Left lobe of liver (tissue), 2 donors: ENCODE measurements at regions not wholly inside any gene's neighbourhood (a gene's known extent, or its start where the extent isn't known, plus 50 kb on each side); places are given as distances from the start of the nearest gene placed in this dataset.
"Not testable (repeated sequence)": the region's sequence is repeated elsewhere in the genome, so short reads cannot be mapped to it uniquely, and the experiment has no call there.

Source experiments
- ATAC-seq: fragments of 200-7000 bp; cut with Tn5 transposase; one replicate; pipeline ENCODE4 v1.9.1; 2020; ENCODE audit warnings: mild to moderate bottlenecking, moderate library complexity
- DNase-seq: peaks from one replicate; pipeline ENCODE4 v3.0.0-alpha.2; 2020; ENCODE audit warnings: low spot score
- donor health status: DM: no; HTN: no; CAD: no; lungs with moderate emphysema.
- donor health status: DM: no; HTN: yes; CAD: no.

DNA sequence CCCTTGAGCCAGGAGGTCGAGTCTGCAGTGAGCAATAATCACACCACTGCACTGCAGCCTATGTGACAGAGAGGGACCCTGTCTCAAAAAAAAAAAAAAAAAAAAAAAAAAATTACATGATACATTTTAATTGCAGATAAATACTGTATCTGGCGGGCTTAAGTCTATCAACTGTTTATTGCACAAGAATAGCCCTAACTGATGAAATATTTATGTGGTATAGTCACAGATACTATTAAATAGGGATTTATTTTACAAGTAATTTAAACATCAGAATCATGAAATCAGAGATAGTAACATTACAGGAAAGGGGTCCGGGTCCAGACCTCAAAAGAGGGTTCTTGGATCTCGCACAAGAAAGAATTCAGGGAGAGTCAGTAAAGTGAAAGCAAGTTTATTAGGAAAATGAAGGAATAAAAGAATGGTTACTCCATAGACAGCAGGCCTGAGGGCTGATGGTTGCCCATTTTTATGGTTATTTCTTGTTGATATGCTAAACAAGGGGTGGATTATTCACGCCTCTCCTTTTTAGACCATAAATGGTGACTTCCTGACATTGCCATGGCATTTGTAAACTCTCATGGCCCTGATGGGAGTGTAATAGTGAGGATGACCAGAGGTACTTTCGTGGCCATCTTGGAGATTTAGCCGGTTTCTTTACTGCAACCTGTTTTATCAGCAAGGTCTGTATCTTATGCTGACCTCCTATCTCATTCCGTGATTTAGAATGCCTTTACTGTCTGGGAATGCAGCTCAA is 166.6 kb downstream of the PMAIP1 start:
- ATAC-seq, result no peak

DNA sequence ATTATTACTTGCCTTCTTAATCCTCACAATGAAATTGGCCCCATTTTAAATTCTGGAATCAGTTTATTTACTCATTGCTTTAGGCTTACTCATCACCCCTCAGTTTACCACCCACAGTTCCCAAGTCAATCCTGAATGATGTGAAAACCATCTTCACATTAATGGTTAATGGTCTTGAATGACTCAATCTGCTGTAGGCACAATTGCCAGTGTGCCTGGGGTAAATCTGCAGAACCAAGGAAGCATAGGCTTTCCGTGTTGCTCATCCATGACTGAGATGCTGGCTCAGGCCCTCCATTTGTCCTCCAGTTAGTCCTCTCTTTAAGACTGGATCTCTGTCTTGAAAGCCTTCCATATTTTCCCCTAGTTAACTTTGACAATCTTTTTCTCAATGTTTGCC is 164.5 kb downstream of the PMAIP1 start:
- ATAC-seq, result no peak
- DNase-seq, result no peak

More for the DNA sequence above, 166.6 kb downstream of the PMAIP1 start:
- no peak for DNase-seq

DNA sequence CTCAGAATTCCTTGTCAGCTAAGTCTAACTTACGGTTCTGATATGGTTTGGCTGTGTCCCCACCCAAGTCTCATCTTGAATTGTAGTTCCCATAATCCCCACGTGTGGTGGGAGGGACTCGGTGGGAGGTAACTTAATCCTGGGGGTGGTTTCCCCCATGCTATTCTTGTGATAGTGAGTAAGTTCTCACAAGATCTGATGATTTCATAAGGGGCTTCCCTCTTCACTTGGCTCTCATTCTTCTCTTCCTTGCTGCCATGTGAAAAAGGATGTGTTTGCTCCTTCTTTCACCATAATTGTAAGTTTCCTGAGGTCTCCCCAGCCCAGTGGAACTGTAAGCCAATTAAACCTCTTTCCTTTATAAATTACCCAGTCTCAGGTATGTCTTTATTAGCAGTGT is 163.0 kb downstream of the PMAIP1 start:
- DNase-seq, ATAC-seq: not testable (repeated sequence)

DNA sequence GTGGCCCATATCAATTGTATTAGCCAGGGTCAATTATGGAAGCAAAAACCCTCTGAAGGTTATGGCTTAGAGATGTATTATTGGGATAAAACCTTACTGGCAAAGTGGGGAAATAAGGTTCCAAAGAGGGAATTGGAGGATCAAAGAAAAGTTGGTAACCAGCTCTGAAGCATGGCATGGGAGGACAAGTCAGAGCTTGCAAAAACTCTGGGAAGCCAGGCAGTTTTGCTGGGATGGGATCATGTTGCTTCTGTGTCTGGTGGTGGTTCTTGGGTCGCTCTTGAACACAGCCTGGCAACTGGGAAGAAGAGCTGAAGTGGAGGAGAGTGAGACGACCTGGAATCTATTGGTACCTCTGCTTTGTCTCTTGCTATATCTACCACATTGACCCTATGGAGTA is 162.6 kb downstream of the PMAIP1 start:
- DNase-seq (no peak), ATAC-seq (no peak)

DNA sequence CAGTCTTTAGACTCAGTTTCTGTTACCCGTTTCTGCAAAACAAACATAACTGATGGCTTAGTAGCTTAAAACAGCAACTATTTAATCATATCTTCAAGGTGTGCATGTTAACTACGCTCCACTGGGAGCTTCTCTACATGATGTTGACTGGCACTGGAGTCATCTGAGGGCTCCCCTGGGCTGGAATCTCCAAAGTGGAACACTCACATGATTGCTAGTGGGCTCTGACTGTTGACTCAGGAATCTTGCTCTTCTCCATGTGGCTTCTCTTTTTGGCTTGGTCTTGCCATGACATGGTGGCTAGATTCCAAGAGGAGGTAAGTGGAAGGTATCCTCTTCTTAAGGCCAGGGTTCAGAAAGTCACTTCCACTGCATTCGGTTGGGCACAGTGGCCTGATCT is 160.8 kb downstream of the PMAIP1 start:
- no peak for ATAC-seq
- DNase-seq, result no peak

DNA sequence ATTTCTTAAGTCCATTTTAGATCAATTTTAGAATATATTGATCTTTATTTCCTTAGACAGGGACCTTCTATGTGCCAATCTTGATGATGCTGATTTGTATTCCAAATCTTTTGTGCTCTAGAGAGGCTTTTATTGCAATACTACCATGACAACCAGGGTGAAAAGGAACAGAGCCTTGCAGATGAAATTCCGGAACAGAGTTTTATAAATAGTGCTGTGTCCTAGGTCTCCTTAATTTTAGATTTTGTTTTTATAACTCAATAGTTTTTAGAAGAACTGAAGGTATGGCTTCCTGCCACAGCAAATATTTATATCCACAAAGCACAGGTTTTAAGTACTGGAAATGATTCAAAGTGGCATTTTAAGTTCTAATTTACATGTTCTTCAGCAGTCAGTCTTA is 160.2 kb downstream of the PMAIP1 start:
- DNase-seq (no peak), ATAC-seq (no peak)

DNA sequence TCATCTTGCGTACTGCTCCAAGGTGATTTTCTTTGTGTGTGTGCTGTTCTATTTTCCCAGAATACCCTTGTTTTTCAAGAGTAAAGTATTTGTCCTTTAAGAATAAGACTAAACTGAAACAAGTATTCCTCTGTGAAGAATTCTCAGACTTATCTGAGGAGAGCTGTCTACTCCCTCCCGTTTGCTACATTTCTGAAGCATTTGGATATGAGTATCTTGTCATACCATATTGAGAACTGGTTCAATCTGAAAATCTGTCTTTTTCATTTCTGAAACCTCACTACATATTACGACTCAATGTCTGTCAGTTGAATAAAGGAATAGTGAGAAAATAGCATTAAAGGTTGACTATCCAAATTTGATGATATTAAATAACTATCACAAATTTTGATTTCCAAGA is 159.4 kb downstream of the PMAIP1 start:
- DNase-seq, result no peak
- ATAC-seq, result no peak

DNA sequence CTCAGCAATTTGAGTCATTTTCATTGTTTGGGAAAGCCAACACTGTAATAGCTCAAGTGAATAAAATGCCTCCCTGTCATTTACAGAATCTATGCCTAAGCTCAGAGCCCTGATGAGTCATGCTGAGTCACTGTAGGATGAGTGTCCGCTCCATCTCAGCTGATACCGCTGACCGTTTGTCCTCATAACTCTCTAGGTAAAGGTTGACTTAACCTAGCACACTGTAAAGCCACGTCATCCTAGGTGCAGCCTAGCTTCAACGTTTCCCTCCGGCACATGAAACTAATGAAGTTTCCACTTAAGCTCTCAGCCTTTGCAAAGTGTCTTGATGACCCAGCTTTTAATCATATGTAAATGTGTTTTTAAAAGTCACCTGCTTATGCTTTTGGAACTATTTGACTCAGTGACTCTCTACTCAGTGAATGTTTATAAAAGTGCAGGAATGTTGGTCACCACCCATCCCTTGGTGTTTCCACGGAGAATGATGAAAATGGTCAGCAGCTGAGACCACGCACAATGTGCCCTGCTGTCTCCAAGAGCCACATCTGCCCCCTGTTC is 154.0 kb downstream of the PMAIP1 start:
- no peak for DNase-seq
- no peak for ATAC-seq

DNA sequence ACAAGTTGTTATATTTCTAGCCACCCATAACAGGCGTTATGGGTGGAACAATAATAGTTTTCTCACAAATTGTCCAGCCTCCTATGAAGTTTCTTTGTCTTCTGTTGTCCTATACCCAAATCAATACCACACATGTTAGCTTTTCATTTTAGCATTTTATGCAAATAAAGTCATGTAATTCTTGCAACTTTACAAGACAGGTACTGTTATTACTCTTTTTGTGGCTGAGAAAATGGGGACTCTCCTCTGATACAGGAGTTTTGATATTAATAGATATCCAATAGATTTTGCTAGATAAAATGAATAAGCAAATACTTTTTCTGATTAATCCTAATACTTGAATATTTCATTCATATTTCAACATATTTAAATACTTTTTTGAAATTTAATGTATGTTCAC is 151.0 kb downstream of the PMAIP1 start:
- ATAC-seq, result no peak
- DNase-seq, result no peak

DNA sequence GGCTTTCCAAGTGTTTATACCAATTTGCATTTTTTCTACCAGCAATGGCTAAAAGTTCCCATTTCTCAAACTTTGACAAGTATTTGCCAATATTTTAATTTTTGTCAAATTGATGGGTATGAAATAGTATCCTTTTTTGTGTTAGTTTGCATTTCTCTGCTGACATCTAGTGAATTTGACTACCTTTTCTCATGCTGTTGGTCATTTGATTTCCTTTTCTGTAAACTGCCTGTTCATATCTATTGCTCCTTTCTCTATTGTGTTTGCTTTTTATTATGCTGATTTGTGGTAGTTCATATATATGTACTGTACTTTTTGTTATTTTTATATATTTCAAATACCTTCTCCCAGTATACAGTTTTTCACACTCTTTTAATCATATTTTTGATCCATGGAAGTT is 149.4 kb downstream of the PMAIP1 start:
- DNase-seq, result no peak
- ATAC-seq, result no peak

DNA sequence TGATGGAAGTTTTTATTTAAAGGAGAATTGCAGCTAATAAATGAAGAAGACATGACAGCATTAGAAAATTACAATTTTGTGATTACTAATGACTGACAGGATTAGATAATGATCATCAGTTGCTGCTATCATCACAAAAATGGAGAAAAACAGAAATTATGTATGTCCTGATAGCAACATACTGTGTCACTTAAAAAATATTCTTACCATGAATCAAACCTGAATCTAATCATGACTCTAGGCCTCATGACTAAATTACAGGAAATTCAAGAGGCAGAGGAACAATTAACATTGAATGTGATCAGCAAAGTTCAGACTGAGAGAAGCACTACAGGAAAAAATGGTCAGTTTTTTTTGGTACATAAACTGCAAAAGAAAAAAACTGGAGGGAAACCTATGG is 147.8 kb downstream of the PMAIP1 start:
- DNase-seq (no peak), ATAC-seq (no peak)

DNA sequence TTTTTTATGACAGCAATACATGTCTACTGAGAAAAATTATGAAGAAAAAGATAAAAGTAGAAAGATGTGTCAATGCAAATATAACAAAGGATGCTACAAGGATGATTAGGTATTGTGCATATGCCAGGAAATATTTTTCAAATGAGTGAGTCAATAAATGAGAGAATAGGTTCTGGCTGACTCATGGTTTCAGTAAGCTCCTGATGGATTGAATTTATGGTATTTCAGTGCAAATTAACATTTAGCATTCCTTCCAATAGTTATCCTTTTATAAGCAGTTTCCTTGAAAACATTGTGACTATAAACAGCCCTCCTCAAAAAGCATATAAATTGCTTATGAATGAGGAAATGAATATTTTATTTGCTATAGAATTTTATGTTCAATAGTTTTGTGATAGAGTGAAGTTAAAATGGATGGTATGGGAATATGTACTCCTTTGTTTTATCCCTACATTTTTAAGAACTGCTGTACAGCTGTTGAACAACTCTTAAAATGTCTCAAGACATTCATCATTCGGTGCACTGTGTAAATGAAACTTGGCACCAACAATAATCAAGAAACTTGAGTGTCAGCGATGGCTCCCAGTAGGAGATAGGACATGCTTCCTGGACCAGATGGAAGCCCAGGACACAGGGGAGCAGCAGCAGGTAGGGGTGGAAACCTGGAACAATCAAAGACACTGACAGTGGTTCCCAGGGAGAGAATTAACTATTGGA is 144.7 kb downstream of the PMAIP1 start:
- DNase-seq, result no peak
- ATAC-seq, result no peak

DNA sequence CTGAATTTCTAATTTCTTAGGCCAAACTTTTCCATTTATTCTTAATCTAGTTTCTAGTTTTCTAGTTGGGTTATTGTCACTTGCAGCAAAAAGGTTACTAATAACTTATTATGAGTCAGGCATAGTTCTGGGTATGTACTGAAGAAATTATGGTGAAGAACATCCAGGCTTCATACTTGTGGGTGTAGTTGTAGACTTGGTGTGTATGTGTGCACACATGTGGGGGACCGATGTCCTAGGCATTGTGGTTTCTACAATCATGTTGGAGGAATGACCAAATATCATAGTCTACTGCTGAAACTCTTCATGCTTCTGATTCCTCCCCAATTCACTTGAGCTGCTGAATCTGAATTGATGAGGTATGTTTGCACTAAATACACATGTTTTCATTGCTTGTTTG is 141.2 kb downstream of the PMAIP1 start:
- DNase-seq (no peak), ATAC-seq (no peak)

DNA sequence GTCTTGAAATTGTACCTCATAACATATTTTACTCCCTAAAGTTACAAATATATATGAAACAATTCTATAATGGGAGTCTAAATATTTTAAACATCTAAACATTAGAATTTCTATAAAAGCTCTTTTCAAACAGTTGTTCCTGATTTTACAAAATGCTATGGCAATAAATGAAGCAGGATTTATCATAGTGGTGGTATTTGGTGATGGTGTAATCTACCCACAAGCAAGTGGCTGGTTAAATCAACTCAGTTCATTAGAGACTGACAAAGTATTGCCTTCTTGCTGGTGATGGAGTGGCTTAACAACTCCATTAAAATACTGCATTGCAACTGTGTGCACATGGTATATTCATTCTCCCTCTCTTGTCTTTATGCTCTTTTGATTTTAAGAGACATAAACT is 138.9 kb downstream of the PMAIP1 start:
- ATAC-seq (no peak), DNase-seq (no peak)

DNA sequence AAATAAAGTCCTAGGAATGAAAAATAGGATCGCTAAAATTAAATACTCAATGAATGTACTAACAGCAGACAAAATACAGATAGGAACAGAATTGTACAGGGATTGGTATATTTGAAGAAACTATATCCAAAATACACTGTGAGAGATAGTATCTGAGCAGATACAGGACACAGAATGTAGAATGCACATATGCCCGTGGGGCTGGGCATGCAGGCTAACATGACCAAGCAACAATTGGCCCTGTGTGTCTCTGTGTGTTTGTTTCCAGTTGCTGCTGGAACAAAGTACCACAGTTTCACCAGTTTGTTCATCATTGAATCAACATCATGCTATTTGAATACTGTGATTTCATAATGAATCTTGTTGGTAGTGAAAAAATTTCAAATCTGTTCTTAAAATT is 127.6 kb downstream of the PMAIP1 start:
- ATAC-seq (no peak), DNase-seq (no peak)

DNA sequence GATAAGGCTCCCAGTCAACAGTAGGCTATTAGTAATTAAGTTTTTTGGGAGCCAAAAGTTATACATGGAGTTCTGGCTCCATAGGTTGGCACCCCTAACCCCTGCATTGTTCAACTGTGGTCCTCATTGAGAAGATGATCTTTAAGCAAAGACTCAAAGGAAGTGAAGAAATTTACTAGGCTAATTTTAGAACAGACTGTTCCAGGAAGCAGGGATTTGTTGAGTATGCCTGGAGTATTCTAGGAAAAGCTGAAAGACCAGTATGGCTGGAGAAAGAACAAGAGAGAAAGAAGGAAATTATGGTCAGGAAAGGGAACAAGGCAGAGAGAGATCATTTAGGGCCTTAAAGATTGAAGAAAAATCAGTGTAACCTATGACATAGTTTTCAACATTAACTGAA is 125.1 kb downstream of the PMAIP1 start:
- no peak for DNase-seq
- no peak for ATAC-seq

DNA sequence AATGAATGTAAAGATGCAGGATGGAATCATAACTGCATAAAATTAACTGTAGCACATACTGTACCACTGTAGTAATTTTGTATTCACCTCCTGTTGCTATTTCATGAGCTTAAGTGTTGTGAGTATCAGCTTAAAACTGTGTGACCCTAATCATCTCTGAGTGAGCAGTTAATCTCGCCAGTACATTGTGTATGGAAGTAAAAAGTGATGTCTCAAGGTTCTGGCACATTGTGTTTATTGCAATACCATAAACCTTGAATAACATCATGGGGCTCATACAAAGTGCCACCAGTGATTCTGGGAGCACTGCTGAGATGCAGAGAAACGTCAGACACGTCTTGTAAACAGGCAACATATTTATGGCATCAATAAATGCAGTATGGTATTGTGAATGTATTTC is 124.5 kb downstream of the PMAIP1 start:
- no peak for ATAC-seq
- no peak for DNase-seq

DNA sequence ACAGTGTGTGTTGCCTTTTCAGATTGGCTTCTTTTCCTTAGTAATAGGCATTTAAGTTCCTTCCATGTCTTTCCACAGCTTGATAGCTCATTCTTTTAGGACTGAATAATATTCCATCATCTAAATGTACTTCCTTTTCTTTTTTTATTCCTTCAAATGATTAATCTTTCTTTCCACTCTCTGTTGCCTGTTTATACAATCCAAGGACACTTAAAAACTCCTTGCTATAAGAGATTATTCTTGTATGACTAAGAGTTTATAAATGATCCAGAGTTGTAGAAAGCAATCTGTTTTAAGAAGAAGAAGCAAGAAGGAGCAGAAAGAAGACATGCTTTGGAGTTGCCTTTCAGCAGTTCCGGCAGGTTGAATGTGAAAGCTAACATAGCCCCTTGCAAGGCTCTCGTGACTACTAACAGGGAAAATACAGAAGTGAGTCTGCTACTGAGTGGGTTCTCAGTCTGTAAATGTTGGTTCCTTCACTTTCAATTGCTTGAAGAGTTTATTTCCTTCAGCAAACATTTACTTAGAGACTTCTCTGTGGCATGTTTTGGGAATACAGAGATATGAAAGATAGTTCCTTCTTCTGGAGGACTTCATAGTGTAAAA is 123.0 kb downstream of the PMAIP1 start:
- DNase-seq (no peak), ATAC-seq (no peak)

DNA sequence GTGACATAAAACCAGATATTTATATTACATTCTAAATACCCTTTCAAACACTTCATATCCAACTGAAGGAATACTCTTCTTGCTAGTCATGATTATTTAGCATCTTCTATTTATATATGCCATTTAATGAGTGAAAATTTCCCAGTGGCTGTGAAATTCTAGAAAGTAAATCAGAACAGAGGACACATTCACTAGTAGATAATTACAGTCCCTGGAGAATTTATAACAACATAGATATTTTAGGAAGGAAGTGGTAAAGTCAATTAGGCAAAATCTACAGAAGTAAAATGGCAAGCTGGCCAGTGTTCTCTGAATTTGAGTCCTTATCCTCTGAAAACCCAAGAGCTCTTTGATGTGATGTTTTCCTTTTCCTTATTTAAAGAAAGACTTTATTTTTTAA is 121.8 kb downstream of the PMAIP1 start:
- DNase-seq (no peak), ATAC-seq (no peak)

DNA sequence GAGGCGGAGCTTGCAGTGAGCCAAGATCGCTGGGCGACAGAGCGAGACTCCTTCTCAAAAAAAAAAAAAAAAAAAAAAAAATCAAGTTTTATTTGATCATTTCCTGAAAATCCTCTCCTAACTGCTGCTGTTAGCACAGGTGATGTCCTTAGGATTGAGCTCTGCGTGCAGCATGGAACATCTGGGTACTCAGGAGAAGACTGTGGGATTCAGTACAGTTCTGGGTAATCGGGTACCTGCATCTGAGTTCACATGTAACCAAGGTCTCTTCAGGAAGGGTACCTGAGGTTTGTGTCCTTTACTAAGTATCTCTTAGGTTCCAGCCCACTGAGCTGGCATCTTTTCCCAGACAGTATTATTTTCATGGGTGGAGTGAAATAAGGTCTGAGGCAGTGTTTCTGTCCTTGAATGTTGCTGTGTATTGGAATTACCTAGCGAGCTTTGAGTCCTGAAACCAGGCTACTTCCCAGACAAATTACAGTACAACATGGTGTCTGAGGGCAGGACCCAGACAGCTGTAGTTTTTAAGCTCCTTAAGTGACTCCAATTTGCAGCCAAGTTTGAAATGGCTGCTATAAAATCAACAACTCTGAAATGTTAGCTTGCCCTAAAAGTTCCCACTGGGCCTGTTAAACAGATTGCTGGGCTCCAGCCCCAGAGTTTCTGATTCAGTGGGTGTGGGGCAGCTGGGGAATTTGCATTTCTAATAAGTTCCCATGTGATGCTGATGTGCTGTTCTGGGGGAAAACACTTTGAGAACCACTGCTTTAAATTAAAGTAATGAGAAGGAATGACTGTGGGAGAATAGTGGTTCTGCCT is 120.5 kb downstream of the PMAIP1 start:
- ATAC-seq (no peak), DNase-seq (no peak)

DNA sequence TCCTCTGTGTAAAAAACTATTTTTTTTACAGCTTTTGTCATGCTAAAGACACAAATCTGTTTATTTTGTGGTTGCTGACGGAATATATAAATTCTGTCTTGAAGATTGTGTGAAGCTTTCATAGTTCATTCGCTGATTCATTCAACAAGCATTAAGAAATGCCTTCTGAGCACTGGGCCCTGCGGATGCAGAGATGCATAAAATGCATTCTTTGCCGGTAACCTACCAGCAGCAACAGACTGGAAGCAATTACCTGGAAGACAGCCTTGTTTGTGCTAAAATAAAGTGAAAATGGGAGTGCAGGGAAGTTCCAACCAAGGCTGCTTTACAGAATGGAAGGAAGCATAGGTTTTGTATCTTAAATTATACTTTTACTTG is 119.7 kb downstream of the PMAIP1 start:
- ATAC-seq (no peak), DNase-seq (no peak)
